Activated CD8-positive, alpha-beta memory T cell treated with anti-CD3 and anti-CD28 coated beads, Interleukin-2, amount 10 ng/mL, durations not matched to agents 7 days and 5 days (primary cell): ENCODE measurements at regions not wholly inside any gene's neighbourhood (a gene's known extent, or its start where the extent isn't known, plus 50 kb on each side); places are given as distances from the start of the nearest gene placed in this dataset.
A peak's percentile ranks its signal among the peaks of the same experiment; 100 is the strongest.
"Not testable (repeated sequence)": the region's sequence is repeated elsewhere in the genome, so short reads cannot be mapped to it uniquely, and the experiment has no call there.

Experiments
- ATAC-seq: fragments of 150-1000 bp; cut with Tn5 transposase; one replicate; pipeline ENCODE4 v1.10.0; 2021; ENCODE audit warnings: moderate library complexity
- CTCF ChIA-PET: fragments of 350-600 bp; sonication (Branson Sonifier 250); formaldehyde crosslinking; loops from one replicate; lab custom pipeline; 2021; ENCODE audit warnings: antibody characterized with exemption; lab: Charles Lee
- DNase-seq: peaks from one replicate; pipeline ENCODE4 v3.0.0-alpha.2; 2020
- H3K27ac Mint-ChIP-seq: one replicate; pipeline ENCODE4 v1.8.0; 2021; ENCODE audit warnings: mild to moderate bottlenecking, mixed read lengths
- H3K27me3 Mint-ChIP-seq: one replicate; pipeline ENCODE4 v1.8.0; 2021; ENCODE audit warnings: mixed read lengths
- H3K36me3 Mint-ChIP-seq: one replicate; pipeline ENCODE4 v1.8.0; 2021; ENCODE audit warnings: mild to moderate bottlenecking, mixed read lengths
- H3K4me1 Mint-ChIP-seq: one replicate; pipeline ENCODE4 v1.8.0; 2021; ENCODE audit warnings: mixed read lengths
- H3K4me3 Mint-ChIP-seq: one replicate; pipeline ENCODE4 v1.8.0; 2021; ENCODE audit warnings: mild to moderate bottlenecking, moderate library complexity, mixed read lengths
- H3K9me3 Mint-ChIP-seq: one replicate; pipeline ENCODE4 v1.8.0; 2022; ENCODE audit warnings: low read depth, mixed read lengths

DNA sequence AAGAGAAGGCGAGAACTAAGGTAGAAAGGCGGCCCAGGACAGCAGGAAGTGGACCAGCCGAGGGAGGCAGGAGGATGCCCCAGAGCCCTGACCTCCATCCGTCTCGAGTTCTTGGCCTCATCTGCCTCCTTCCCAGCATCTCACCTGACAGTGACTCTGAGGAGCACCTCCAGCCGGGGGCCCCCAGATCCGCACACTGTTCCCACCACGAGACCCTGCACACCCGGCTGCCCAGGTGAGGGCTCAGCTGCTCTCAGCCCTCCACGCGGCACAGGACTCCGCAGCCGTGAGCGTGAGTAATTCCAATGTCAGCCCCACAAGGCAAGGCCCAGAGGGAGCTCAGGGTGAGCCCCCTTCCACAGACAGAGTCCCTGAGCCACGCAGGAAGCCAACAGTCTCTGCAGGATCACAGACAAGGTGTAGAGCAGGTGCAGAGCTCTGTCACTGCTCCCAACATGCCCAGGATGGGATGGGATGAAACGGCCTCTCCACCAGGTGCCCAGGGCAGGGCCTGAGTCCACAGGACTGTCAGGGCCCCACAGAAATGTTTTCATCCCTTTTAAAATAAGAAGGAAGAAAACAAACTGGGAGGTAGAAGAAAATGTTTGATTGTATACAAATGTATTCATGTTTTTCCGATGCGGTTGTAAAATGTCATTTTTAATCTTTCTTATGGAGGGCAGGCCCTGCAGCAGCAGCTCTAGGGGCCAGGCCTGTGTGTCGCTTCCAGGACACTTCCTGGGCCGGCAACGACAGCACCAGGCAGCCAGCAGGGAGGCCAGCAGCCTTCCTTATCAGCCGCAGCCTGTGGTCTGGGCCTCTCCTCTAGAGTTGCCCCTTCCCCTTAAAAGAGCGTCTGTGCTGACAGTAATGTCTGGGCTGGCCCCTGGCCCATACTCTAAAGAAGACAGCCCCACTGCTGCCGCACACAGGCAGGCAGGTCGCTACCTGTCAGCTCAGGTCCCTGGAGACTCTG, 66.9 kb downstream of the DLL1 start:
- Mint-ChIP-seq H3K27ac (no peak overlapping the region), H3K4me3 (no peak overlapping the region), H3K4me1 (peaks cover 12% of the 10 kb centered on the region), H3K36me3 (no peaks in the 10 kb centered on the region), H3K27me3 (peaks cover 11% of the 10 kb centered on the region), H3K9me3 (no peaks in the 10 kb centered on the region)
- CTCF ChIA-PET: no interaction called here
- no peak for ATAC-seq
- DNase-seq: no peak

- Mint-ChIP-seq H3K4me1 (peaks cover 12% of the 10 kb centered on the region), H3K27ac (no peak overlapping the region), H3K36me3 (no peaks in the 10 kb centered on the region), H3K4me3 (no peak overlapping the region), H3K9me3 (no peaks in the 10 kb centered on the region), H3K27me3 (peaks cover 11% of the 10 kb centered on the region)
- ATAC-seq (no peak), DNase-seq (no peak)
- CTCF ChIA-PET: no interaction called here
Observed at GRCh38 chr6:170222498-170223471, 68.1 kb downstream of the DLL1 start.

GRCh38 chr6:170221753-170222400, 69.0 kb downstream of the DLL1 start:
- Mint-ChIP-seq H3K27ac (no peak overlapping the region), H3K4me1 (peaks cover 12% of the 10 kb centered on the region), H3K4me3 (no peak overlapping the region), H3K9me3 (no peaks in the 10 kb centered on the region), H3K36me3 (no peaks in the 10 kb centered on the region), H3K27me3 (peaks cover 11% of the 10 kb centered on the region)
- ATAC-seq: no peak
- DNase-seq: no peak
- CTCF ChIA-PET: no interaction called here

- DNase-seq: no peak
- no peak overlapping the region for H3K27ac Mint-ChIP-seq
- peak; percentile 42 for ATAC-seq
- CTCF ChIA-PET: no interaction called here
- no peaks in the 10 kb centered on the region for H3K9me3 Mint-ChIP-seq
- H3K4me3 Mint-ChIP-seq: no peak overlapping the region
- H3K4me1 Mint-ChIP-seq: peaks cover 12% of the 10 kb centered on the region
- peaks cover 7% of the 10 kb centered on the region for H3K27me3 Mint-ChIP-seq
- H3K36me3 Mint-ChIP-seq: no peaks in the 10 kb centered on the region
Observed at GRCh38 chr6:170221052-170221752, 69.7 kb downstream of the DLL1 start.

GRCh38 chr6:170213637-170214018, 77.2 kb downstream of the DLL1 start:
- H3K36me3 Mint-ChIP-seq, H3K4me1 Mint-ChIP-seq, H3K27ac Mint-ChIP-seq, H3K4me3 Mint-ChIP-seq, CTCF ChIA-PET, ATAC-seq, H3K27me3 Mint-ChIP-seq: not testable (repeated sequence)
- H3K9me3 Mint-ChIP-seq: peaks cover 13% of the 10 kb centered on the region
- peak; percentile 15 for DNase-seq

- Mint-ChIP-seq H3K4me1 (no peaks in the 10 kb centered on the region), H3K27ac (no peak overlapping the region), H3K4me3 (no peak overlapping the region), H3K27me3 (no peaks in the 10 kb centered on the region), H3K9me3 (peaks cover 13% of the 10 kb centered on the region), H3K36me3 (no peaks in the 10 kb centered on the region)
- CTCF ChIA-PET: no interaction called here
- DNase-seq (peak; percentile 35), ATAC-seq (no peak)
Observed at GRCh38 chr6:170212956-170213636, 77.8 kb downstream of the DLL1 start.

GRCh38 chr6:170212051-170212756, 78.7 kb downstream of the DLL1 start:
- ATAC-seq (no peak), DNase-seq (peak; percentile 14)
- Mint-ChIP-seq H3K4me3 (no peak overlapping the region), H3K9me3 (peaks cover 13% of the 10 kb centered on the region), H3K27me3 (no peaks in the 10 kb centered on the region), H3K27ac (no peak overlapping the region), H3K4me1 (no peaks in the 10 kb centered on the region), H3K36me3 (no peaks in the 10 kb centered on the region)
- CTCF ChIA-PET: no interaction called here

GRCh38 chr6:170211404-170212025, 79.4 kb downstream of the DLL1 start:
- Mint-ChIP-seq H3K36me3 (no peaks in the 10 kb centered on the region), H3K4me3 (no peak overlapping the region), H3K27ac (no peak overlapping the region), H3K27me3 (no peaks in the 10 kb centered on the region), H3K4me1 (no peaks in the 10 kb centered on the region), H3K9me3 (peaks cover 13% of the 10 kb centered on the region)
- CTCF ChIA-PET: no interaction called here
- DNase-seq: peak; percentile 31
- ATAC-seq: no peak

GRCh38 chr6:170210651-170211403, 80.1 kb downstream of the DLL1 start:
- no peak overlapping the region for H3K4me3 Mint-ChIP-seq
- DNase-seq (peak; percentile 9), ATAC-seq (no peak)
- CTCF ChIA-PET: no interaction called here
- no peaks in the 10 kb centered on the region for H3K4me1 Mint-ChIP-seq
- H3K9me3 Mint-ChIP-seq: peaks cover 19% of the 10 kb centered on the region
- H3K36me3 Mint-ChIP-seq: no peaks in the 10 kb centered on the region
- H3K27me3 Mint-ChIP-seq: no peaks in the 10 kb centered on the region
- no peak overlapping the region for H3K27ac Mint-ChIP-seq

DNA sequence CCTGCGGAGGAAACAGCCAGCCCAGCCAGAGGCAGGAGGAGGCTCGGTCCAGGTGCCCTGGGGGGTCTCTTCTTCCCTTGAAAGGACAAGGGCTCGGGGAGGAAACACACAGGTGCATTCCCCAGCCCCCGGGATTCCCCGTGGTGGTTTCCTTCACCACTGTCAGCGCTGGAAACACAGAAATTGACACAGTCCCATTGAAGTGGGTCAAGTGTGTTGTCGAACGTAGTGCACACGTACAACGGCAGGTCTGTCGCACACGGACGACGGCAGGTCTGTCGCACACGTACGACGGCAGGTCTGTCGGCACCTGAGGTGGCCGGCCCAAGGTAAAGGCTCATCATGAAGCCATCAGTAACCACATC, 80.9 kb downstream of the DLL1 start:
- DNase-seq: peak; percentile 25
- H3K27ac Mint-ChIP-seq: no peak overlapping the region
- peaks cover 22% of the 10 kb centered on the region for H3K9me3 Mint-ChIP-seq
- H3K4me1 Mint-ChIP-seq: no peaks in the 10 kb centered on the region
- CTCF ChIA-PET: no interaction called here
- ATAC-seq: no peak
- H3K4me3 Mint-ChIP-seq: no peak overlapping the region
- H3K36me3 Mint-ChIP-seq: no peaks in the 10 kb centered on the region
- H3K27me3 Mint-ChIP-seq: no peaks in the 10 kb centered on the region

DNA sequence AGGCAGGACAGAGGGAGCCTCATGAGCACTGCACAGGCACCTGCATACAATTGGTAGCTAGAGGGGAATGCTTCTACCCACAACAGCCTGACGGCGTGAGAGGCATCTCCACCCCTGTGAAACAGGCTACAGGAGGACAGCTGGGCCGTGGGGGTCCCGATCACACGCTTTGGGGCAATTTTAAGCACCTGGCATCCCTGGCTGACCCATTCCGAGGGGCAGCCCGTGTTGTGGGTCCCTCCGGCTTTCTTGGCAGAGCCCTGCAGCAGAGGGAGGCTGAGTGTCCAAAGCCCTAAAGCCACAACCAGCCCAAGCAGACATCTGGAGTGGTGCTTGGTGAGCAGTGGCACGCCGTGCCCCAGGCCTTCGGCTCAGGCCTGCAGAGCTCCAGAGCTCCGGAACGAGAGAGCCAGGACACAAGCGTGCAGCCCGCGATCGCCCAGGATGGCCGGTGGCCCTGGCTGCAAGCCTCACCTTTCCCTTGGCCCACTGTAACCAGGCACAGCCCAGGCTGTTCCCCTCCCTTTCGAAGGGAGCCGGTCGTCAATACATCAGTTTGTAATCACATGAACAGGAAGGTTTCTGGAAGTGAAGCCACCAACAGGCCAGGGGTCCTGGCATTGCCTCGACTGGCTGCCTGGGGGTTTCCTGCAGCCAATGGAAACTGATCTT, 81.4 kb downstream of the DLL1 start:
- no peak overlapping the region for H3K27ac Mint-ChIP-seq
- H3K4me3 Mint-ChIP-seq: no peak overlapping the region
- H3K9me3 Mint-ChIP-seq: peaks cover 23% of the 10 kb centered on the region
- CTCF ChIA-PET: no interaction called here
- ATAC-seq: no peak
- no peaks in the 10 kb centered on the region for H3K36me3 Mint-ChIP-seq
- no peaks in the 10 kb centered on the region for H3K4me1 Mint-ChIP-seq
- no peaks in the 10 kb centered on the region for H3K27me3 Mint-ChIP-seq
- no peak for DNase-seq
